Endothelial cell of umbilical vein (primary cell): ENCODE measurements at regions not wholly inside any gene's neighbourhood (a gene's known extent, or its start where the extent isn't known, plus 50 kb on each side); places are given as distances from the start of the nearest gene placed in this dataset.

ENCODE experiments used
- BruUV-seq: library from RNA; stranded (reverse); fragments of 400-500 nt; replicated peaks from 2 replicates; lab custom pipeline; 2021; lab: Mats Ljungman, UMichigan
- CTCF ChIA-PET: fragments of 300-600, 350-600 bp; sonication (Branson Sonifier 250); formaldehyde crosslinking; loops from one replicate; lab custom pipeline; 2021; ENCODE audit warnings: antibody characterized with exemption, inconsistent platforms; lab: Charles Lee
- POLR2A ChIA-PET: fragments of 300-600, 350-600 bp; sonication (Branson Sonifier 250); formaldehyde crosslinking; loops from one replicate; lab custom pipeline; 2021; ENCODE audit warnings: antibody characterized with exemption, inconsistent platforms; lab: Charles Lee
- DNase-seq: peaks from one replicate; pipeline ENCODE4 v3.0.0-alpha.2; 2011; ENCODE audit warnings: low read depth, low spot score
- FAIRE-seq: peaks from 2 replicates; lab custom pipeline; 2011; peaks lifted over from hg19 to GRCh38; lab: Jason Lieb, UNC
- H2AFZ ChIP-seq: 2 replicates; pipeline ENCODE4 v1.6.0; 2012; ENCODE audit warnings: low read depth, low read length, control low read depth, inconsistent platforms
- H3K27ac ChIP-seq: 2 replicates; pipeline ENCODE4 v1.5.1; 2011; ENCODE audit warnings: low read depth, mild to moderate bottlenecking, control low read depth, low read length, moderate library complexity; ENCODE audit not compliant: insufficient read depth
- H3K27me3 ChIP-seq, 2 experiments: 2 replicates each; pipeline versions ENCODE4 v1.6.0 to v1.6.1; 2011; ENCODE audit warnings: low read length in 2 of 2, mixed read lengths in 1 of 2; ENCODE audit not compliant: control insufficient read depth in 2 of 2, insufficient read depth in 2 of 2
- H3K36me3 ChIP-seq, 2 experiments: 2 replicates in 1 of 2; 3 replicates in 1 of 2; pipeline ENCODE4 v1.5.1; 2011; ENCODE audit warnings: low read length in 2 of 2, mild to moderate bottlenecking in 1 of 2, moderate library complexity in 1 of 2; ENCODE audit not compliant: control insufficient read depth in 2 of 2, insufficient read depth in 2 of 2; ENCODE audit errors: extremely low read depth in 1 of 2
- H3K4me1 ChIP-seq: 3 replicates; pipeline ENCODE4 v1.5.1; 2011; ENCODE audit warnings: mild to moderate bottlenecking, low read length; ENCODE audit not compliant: control insufficient read depth, insufficient read depth; ENCODE audit errors: extremely low read depth
- H3K4me2 ChIP-seq: 2 replicates; pipeline ENCODE4 v1.6.1; 2011; ENCODE audit warnings: low read length, control low read depth, mixed read lengths; ENCODE audit not compliant: insufficient read depth
- H3K4me3 ChIP-seq, 3 experiments: fragments of 200-600 bp in 1 of 3; sonication (generic), shearing (Covaris generic) in 1 of 3; replicated peaks in 1 of 3; 2 replicates each; pipeline ENCODE4 v1.5.1; 2011 to 2016; ENCODE audit warnings: control low read depth in 3 of 3, low read length in 3 of 3, mild to moderate bottlenecking in 2 of 3, inconsistent platforms in 1 of 3, low read depth in 1 of 3, moderate library complexity in 1 of 3; ENCODE audit not compliant: insufficient read depth in 1 of 3
- H3K79me2 ChIP-seq: 2 replicates; pipeline ENCODE4 v1.6.0; 2012; ENCODE audit warnings: low read length, inconsistent platforms; ENCODE audit not compliant: control insufficient read depth, insufficient read depth
- H3K9ac ChIP-seq: replicated peaks from 2 replicates; pipeline ENCODE3; 2011; ENCODE audit warnings: low read length, control low read depth; ENCODE audit not compliant: insufficient read depth; ENCODE audit errors: extremely low read depth
- H3K9me1 ChIP-seq: replicated peaks from 3 replicates; pipeline ENCODE4 v1.6.0; 2011; ENCODE audit warnings: mild to moderate bottlenecking, low read length; ENCODE audit not compliant: control insufficient read depth, insufficient read depth; ENCODE audit errors: extremely low read depth
- H3K9me3 ChIP-seq: replicated peaks from 2 replicates; pipeline ENCODE4 v1.5.1; 2012; ENCODE audit warnings: low read length, inconsistent platforms; ENCODE audit not compliant: control insufficient read depth, insufficient read depth
- H4K20me1 ChIP-seq: replicated peaks from 2 replicates; pipeline ENCODE3; 2011; ENCODE audit warnings: mild to moderate bottlenecking, low read length; ENCODE audit not compliant: control insufficient read depth, insufficient read depth; ENCODE audit errors: extremely low read depth
- EZH2 ChIP-seq: IDR thresholded peaks from 2 replicates; pipeline ENCODE4 v1.6.1; 2012; ENCODE audit warnings: borderline replicate concordance, low read depth, mild to moderate bottlenecking, moderate library complexity, low read length, inconsistent platforms; ENCODE audit not compliant: severe bottlenecking
- FOS ChIP-seq: IDR thresholded peaks from 2 replicates; pipeline ENCODE4 v1.6.1; 2011; ENCODE audit warnings: mild to moderate bottlenecking, low read length, moderate library complexity, borderline replicate concordance; ENCODE audit not compliant: insufficient read depth
- GATA2 ChIP-seq: IDR thresholded peaks from 2 replicates; pipeline ENCODE4 v1.7.0; 2011; ENCODE audit warnings: low read depth, mild to moderate bottlenecking, moderate library complexity, mixed read lengths, low read length; ENCODE audit not compliant: insufficient read length, insufficient read depth
- JUN ChIP-seq: IDR thresholded peaks from 2 replicates; pipeline ENCODE4 v1.6.1; 2011; ENCODE audit warnings: borderline replicate concordance, low read depth; ENCODE audit not compliant: insufficient read length, insufficient read depth
- MYC ChIP-seq: IDR thresholded peaks from one replicate; pipeline ENCODE4 v1.6.1; 2011; ENCODE audit warnings: mild to moderate bottlenecking, low read depth, low read length
- POLR2A ChIP-seq: IDR thresholded peaks from 2 replicates; pipeline ENCODE4 v1.6.1; 2012; ENCODE audit warnings: low read depth, mild to moderate bottlenecking, control low read depth, low read length
- POLR2AphosphoS5 ChIP-seq: IDR thresholded peaks from 2 replicates; pipeline ENCODE4 v1.6.1; 2012; ENCODE audit warnings: low read depth, mild to moderate bottlenecking, control low read depth, low read length, moderate library complexity; ENCODE audit not compliant: insufficient read depth
- dilution Hi-C: fragments of 300-500 bp; cut with MboI; formaldehyde crosslinking; loops from one replicate; pipeline ENCODE4 v1.15.0; 2019; ENCODE audit warnings: low sequenced_read_pairs; ENCODE audit not compliant: extremely low pct_ligation_motif_present
- intact Hi-C: fragments of 100-400 bp; cut with micrococcal nuclease; formaldehyde crosslinking; loops from one replicate; pipeline ENCODE4 v1.10.0; 2022
- TF ChIP-seq, protein P1 (sequence below), 2 donors: IDR thresholded peaks; 1 replicate in 1 of 2; 2 replicates in 1 of 2; pipeline ENCODE4 v1.5.1; 2011; ENCODE audit warnings: low read length in 2 of 2, mild to moderate bottlenecking in 2 of 2, moderate library complexity in 2 of 2, control low read depth in 1 of 2, inconsistent platforms in 1 of 2, low read depth in 1 of 2; ENCODE audit not compliant: insufficient read depth in 1 of 2; ENCODE audit errors: extremely low read depth in 1 of 2
- TF ChIP-seq, protein P2 (sequence below): IDR thresholded peaks from 2 replicates; pipeline ENCODE4 v1.6.1; 2011; ENCODE audit not compliant: insufficient read depth, insufficient read length

- BruUV-seq: no TSS peak
- H3K4me2 ChIP-seq: no peak overlapping the region
- ChIA-PET POLR2A (no interaction called here), CTCF (no interaction called here)
- DNase-seq: no peak
- no peaks in the 10 kb centered on the region for H3K4me1 ChIP-seq
- dilution Hi-C loops (no loop called here), intact Hi-C loops (no loop called here)
- no peaks in the 10 kb centered on the region for H3K79me2 ChIP-seq
- no peak for FAIRE-seq
- H4K20me1 ChIP-seq: no peaks in the 10 kb centered on the region
- no peaks in the 10 kb centered on the region for H3K9me3 ChIP-seq
- no peaks in the 10 kb centered on the region for H3K36me3 ChIP-seq
- no peak overlapping the region for H3K27ac ChIP-seq
- no peak overlapping the region for H3K9ac ChIP-seq
- H3K9me1 ChIP-seq: no peaks in the 10 kb centered on the region
- TF ChIP-seq EZH2 (no peak), FOS (no peak), GATA2 (no peak), POLR2A (no peak), POLR2AphosphoS5 (no peak), MYC (no peak)
- TF ChIP-seq, protein P1, sequence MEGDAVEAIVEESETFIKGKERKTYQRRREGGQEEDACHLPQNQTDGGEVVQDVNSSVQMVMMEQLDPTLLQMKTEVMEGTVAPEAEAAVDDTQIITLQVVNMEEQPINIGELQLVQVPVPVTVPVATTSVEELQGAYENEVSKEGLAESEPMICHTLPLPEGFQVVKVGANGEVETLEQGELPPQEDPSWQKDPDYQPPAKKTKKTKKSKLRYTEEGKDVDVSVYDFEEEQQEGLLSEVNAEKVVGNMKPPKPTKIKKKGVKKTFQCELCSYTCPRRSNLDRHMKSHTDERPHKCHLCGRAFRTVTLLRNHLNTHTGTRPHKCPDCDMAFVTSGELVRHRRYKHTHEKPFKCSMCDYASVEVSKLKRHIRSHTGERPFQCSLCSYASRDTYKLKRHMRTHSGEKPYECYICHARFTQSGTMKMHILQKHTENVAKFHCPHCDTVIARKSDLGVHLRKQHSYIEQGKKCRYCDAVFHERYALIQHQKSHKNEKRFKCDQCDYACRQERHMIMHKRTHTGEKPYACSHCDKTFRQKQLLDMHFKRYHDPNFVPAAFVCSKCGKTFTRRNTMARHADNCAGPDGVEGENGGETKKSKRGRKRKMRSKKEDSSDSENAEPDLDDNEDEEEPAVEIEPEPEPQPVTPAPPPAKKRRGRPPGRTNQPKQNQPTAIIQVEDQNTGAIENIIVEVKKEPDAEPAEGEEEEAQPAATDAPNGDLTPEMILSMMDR (IDR thresholded peaks at IDR 0.05; ENCODE audit: extremely low read depth in 1 of 2, insufficient read depth in 1 of 2, low read depth in 1 of 2, low read length in 2 of 2): no peak
- no peak overlapping the region for H2AFZ ChIP-seq
- no peaks in the 10 kb centered on the region for H3K27me3 ChIP-seq
- no peak overlapping the region for H3K4me3 ChIP-seq
These were observed 319.0 kb downstream of the LRFN2 start for GRCh38 chr6:40268166-40268565.

DNA sequence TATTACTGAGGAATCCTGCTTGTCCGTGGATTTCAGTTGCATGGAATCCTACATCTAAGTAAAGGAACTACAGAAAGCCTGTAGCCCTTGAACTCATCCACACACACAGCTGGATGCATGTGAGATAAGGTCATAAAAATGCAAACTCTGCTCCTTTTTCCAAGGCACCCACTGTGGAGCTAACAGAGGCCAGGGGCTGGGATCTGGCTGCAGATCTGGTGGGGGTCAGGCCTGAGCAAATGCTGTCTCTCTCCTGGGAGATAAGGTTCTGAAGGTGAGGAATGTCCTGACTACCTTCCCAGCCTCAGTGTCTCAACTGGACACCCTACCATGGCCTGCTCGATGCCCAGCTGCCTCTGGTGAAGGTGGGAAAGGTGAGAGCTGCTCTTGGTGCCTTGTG, 321.5 kb downstream of the LRFN2 start:
- BruUV-seq: no TSS peak
- Histone ChIP-seq H3K27ac (no peak overlapping the region), H3K27me3 (no peaks in the 10 kb centered on the region), H3K4me1 (no peaks in the 10 kb centered on the region), H3K9ac (no peak overlapping the region), H3K4me2 (no peak overlapping the region), H3K9me3 (no peaks in the 10 kb centered on the region), H3K9me1 (no peaks in the 10 kb centered on the region), H3K79me2 (no peaks in the 10 kb centered on the region), H2AFZ (no peak overlapping the region), H3K4me3 (no peak overlapping the region), H3K36me3 (no peaks in the 10 kb centered on the region), H4K20me1 (no peaks in the 10 kb centered on the region)
- POLR2A ChIA-PET: no interaction called here
- no peak for DNase-seq
- CTCF ChIA-PET: no interaction called here
- intact Hi-C loops: no loop called here
- dilution Hi-C loops: no loop called here
- no peak for FAIRE-seq
- TF ChIP-seq EZH2 (no peak), GATA2 (no peak), MYC (no peak), POLR2A (no peak), JUN (no peak), FOS (no peak), POLR2AphosphoS5 (no peak)
- TF ChIP-seq, protein P2, sequence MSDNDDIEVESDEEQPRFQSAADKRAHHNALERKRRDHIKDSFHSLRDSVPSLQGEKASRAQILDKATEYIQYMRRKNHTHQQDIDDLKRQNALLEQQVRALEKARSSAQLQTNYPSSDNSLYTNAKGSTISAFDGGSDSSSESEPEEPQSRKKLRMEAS: no peak
- TF ChIP-seq, protein P1 (IDR thresholded peaks at IDR 0.05; ENCODE audit: extremely low read depth in 1 of 2, insufficient read depth in 1 of 2, low read depth in 1 of 2, low read length in 2 of 2): no peak
